Heart left ventricle (tissue), 16 donors: ENCODE measurements at regions not wholly inside any gene's neighbourhood (a gene's known extent, or its start where the extent isn't known, plus 50 kb on each side); places are given as distances from the start of the nearest gene placed in this dataset.

ENCODE experiments used
- ATAC-seq, 4 donors: fragments of 200-7000 bp; cut with Tn5 transposase; one replicate each; pipeline ENCODE4 v1.9.1; 2020 to 2022; ENCODE audit warnings: moderate library complexity in 4 of 4, mild to moderate bottlenecking in 3 of 4, moderate number of reproducible peaks in 1 of 4
- DNase-seq, 5 donors: peaks; one replicate each; pipeline ENCODE4 v3.0.0-alpha.2; 2020
- H3K27ac ChIP-seq, 12 donors: fragments of 200-600 bp; sonication (generic) in 4 of 12; one replicate each; pipeline versions ENCODE4 v1.5.0 to v1.8.0; 2016 to 2022; ENCODE audit warnings: mild to moderate bottlenecking in 2 of 12
- H3K27me3 ChIP-seq, 9 donors: fragments of 200-600 bp; sonication (generic) in 2 of 9; one replicate each; pipeline versions ENCODE4 v1.5.1 to v1.8.0; 2016 to 2022; ENCODE audit warnings: mild to moderate bottlenecking in 3 of 9
- H3K36me3 ChIP-seq, 9 donors: fragments of 200-600 bp; sonication (generic) in 2 of 9; one replicate each; pipeline versions ENCODE4 v1.5.0 to v1.8.0; 2018 to 2022; ENCODE audit warnings: mild to moderate bottlenecking in 2 of 9
- H3K4me1 ChIP-seq, 12 donors: fragments of 200-600 bp; sonication (generic) in 4 of 12; one replicate each; pipeline versions ENCODE4 v1.5.0 to v1.8.0; 2016 to 2022; ENCODE audit warnings: mild to moderate bottlenecking in 3 of 12
- H3K4me3 ChIP-seq, 12 donors: fragments of 200-600 bp; sonication (generic) in 4 of 12; one replicate each; pipeline versions ENCODE4 v1.5.0 to v1.8.0; 2017 to 2022; ENCODE audit warnings: mild to moderate bottlenecking in 9 of 12, moderate library complexity in 4 of 12
- H3K9me3 ChIP-seq, 12 donors: fragments of 200-600 bp; sonication (generic) in 4 of 12; one replicate each; pipeline versions ENCODE4 v1.5.0 to v1.8.0; 2016 to 2022; ENCODE audit warnings: mild to moderate bottlenecking in 1 of 12
- CTCF ChIP-seq, 12 donors: fragments of 200-600 bp; sonication (generic) in 4 of 12; IDR thresholded peaks; one replicate each; pipeline versions ENCODE4 v1.5.0 to v1.8.0; 2018 to 2022; ENCODE audit warnings: antibody characterized with exemption in 12 of 12, mild to moderate bottlenecking in 5 of 12
- POLR2A ChIP-seq, 2 donors: fragments of 450-650 bp; IDR thresholded peaks; one replicate each; pipeline ENCODE4 v1.6.1; 2017; ENCODE audit warnings: antibody characterized with exemption in 2 of 2, mild to moderate bottlenecking in 2 of 2, moderate library complexity in 2 of 2
- WGBS, 4 donors: extraction: QIAGEN DNeasy Blood & Tissue Kit in 2 of 4; methylation state at CpG; one replicate each; pipeline versions ENCODE4 v1.1.5 to v1.1.7; 2013 to 2018; 5-methylcytosine and 5-hydroxymethylcytosine counted together
- intact Hi-C, 10 donors: fragments of 100-400 bp; cut with DNase I; formaldehyde crosslinking; loops; one replicate each; pipeline versions ENCODE4 v1.11.1 to v1.14.2; 2022
- donor health status: ischemic (EF 13 %, LVEDD 7.1; RV severe dilation, severe dysfunction).
- donor health status: healthy with polysubstance abuse.
- donor health status: DM: no; HTN: yes; CAD: no.
- donor health status: DM: no; HTN: no; CAD: no.
- donor health status: ischemic (EF 25% LVEDD 6.9; RV normal size, moderate dysfunction).
- donor health status: ischemic (EF 25% LVEDD 5.7; RV mildly dilated, moderate dysfunction).
- donor health status: healthy.
- donor health status: DM: yes; HTN: yes; CAD: no.
- donor health status: ischemic (EF 35%, LVEDD 5.7; RV mildly dilated, moderate dysfunction).
- donor health status: nonischemic (EF 11% LVEDD 7.7; RV severe dilation, severe dysfunction).
- donor health status: DM: yes; HTN: yes; CAD: no.
- donor health status: PGD.
- donor health status: ischemic (EF 29% LVEDD 5.4; RV normal size, mild dysfunction).
- donor health status: nonischemic (EF 23%, LVEDD 6.1; RV moderate dilation, normal function).

GRCh38 chr11:32198053-32198452 is 107.2 kb downstream of the RCN1 start:
- Histone ChIP-seq H3K27ac (no peak overlapping the region), H3K9me3 (no peaks in the 10 kb centered on the region), H3K27me3 (peaks cover 0 to 27% (median 6%) of the 10 kb centered on the region in 9 donors), H3K4me3 (no peak overlapping the region), H3K36me3 (no peaks in the 10 kb centered on the region), H3K4me1 (no peaks in the 10 kb centered on the region)
- no peak for TF ChIP-seq CTCF (IDR thresholded peaks at IDR 0.05)
- no peak for TF ChIP-seq POLR2A (IDR thresholded peaks at IDR 0.05)
- WGBS, 4 donors, result 82 to 88% (median 84%) methylated on average over 2 of the region's 2 CpGs
- DNase-seq (no peak), ATAC-seq (no peak)
- intact Hi-C loops, result no loop called here

- intact Hi-C loops, result no loop called here
- Histone ChIP-seq H3K27ac (no peak overlapping the region), H3K27me3 (peaks cover 0 to 17% (median 0%) of the 10 kb centered on the region in 9 donors), H3K36me3 (no peaks in the 10 kb centered on the region), H3K9me3 (no peaks in the 10 kb centered on the region), H3K4me3 (no peak overlapping the region), H3K4me1 (no peaks in the 10 kb centered on the region)
- ATAC-seq (no peak), DNase-seq (no peak)
- WGBS, 4 donors, result 71 to 76% (median 73%) methylated on average over 19 of the region's 19 CpGs
- no peak for TF ChIP-seq CTCF (IDR thresholded peaks at IDR 0.05)
- no peak for TF ChIP-seq POLR2A (IDR thresholded peaks at IDR 0.05)
Measured at GRCh38 chr11:32200136-32200847, 109.4 kb downstream of the RCN1 start.

DNA sequence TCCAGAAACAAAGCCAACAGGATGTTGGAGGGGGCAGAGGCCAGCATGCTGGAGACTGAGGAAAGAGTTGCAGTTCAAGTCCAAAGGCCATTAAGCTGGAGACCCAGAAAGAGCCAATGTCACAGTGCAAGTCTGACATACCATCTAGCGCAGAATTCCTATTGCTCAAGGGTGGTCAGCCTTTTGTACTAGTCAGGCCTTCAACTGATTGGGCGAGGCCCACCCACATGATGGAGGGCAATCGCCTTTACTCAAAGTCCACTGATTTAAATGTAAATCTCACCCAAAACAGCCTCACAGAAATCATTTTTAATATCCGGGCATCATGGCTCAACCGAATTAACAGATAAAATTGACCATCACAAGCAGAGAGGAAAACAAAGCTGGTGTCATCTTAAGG is 113.9 kb downstream of the RCN1 start:
- H3K27me3 ChIP-seq, result peaks cover 0 to 14% (median 0%) of the 10 kb centered on the region in 9 donors
- 70 to 90% (median 81%) methylated on average over 4 to 5 of the region's 5 CpGs for WGBS, 4 donors
- ATAC-seq, result no peak
- TF ChIP-seq POLR2A (IDR thresholded peaks at IDR 0.05) (no peak), CTCF (IDR thresholded peaks at IDR 0.05) (no peak)
- no peaks in the 10 kb centered on the region for H3K4me1 ChIP-seq
- H3K4me3 ChIP-seq, result no peak overlapping the region
- no peaks in the 10 kb centered on the region for H3K9me3 ChIP-seq
- no peaks in the 10 kb centered on the region for H3K36me3 ChIP-seq
- no peak overlapping the region for H3K27ac ChIP-seq
- no peak for DNase-seq
- intact Hi-C loops, result no loop called here

- intact Hi-C loops, result no loop called here
- Histone ChIP-seq H3K27ac (no peak overlapping the region), H3K27me3 (peaks cover 0 to 23% (median 0%) of the 10 kb centered on the region in 9 donors), H3K9me3 (no peaks in the 10 kb centered on the region), H3K36me3 (no peaks in the 10 kb centered on the region), H3K4me3 (no peak overlapping the region), H3K4me1 (no peaks in the 10 kb centered on the region)
- TF ChIP-seq POLR2A (IDR thresholded peaks at IDR 0.05), result no peak
- DNase-seq (no peak), ATAC-seq (no peak)
- 19 to 37% (median 22%) methylated on average over 6 of the region's 6 CpGs for WGBS, 4 donors
Measured at GRCh38 chr11:32210556-32210955, 119.7 kb downstream of the RCN1 start.

- no peak overlapping the region for H3K4me3 ChIP-seq
- intact Hi-C loops, result no loop called here
- TF ChIP-seq POLR2A (IDR thresholded peaks at IDR 0.05) (no peak), CTCF (IDR thresholded peaks at IDR 0.05) (no peak)
- no peak for DNase-seq
- WGBS, 4 donors, result 41 to 52% (median 47%) methylated on average over 5 of the region's 5 CpGs
- H3K27me3 ChIP-seq, result peaks cover 0 to 14% (median 0%) of the 10 kb centered on the region in 9 donors
- no peak overlapping the region for H3K27ac ChIP-seq
- H3K36me3 ChIP-seq, result no peaks in the 10 kb centered on the region
- H3K4me1 ChIP-seq, result no peaks in the 10 kb centered on the region
- no peaks in the 10 kb centered on the region for H3K9me3 ChIP-seq
- no peak for ATAC-seq
Measured at GRCh38 chr11:32213223-32213622, 122.3 kb downstream of the RCN1 start.
